ENCODE measurements at regions not wholly inside any gene's neighbourhood (a gene's known extent, or its start where the extent isn't known, plus 50 kb on each side); places are given as distances from the start of the nearest gene placed in this dataset.
"Not testable (repeated sequence)": the region's sequence is repeated elsewhere in the genome, so short reads cannot be mapped to it uniquely, and the experiment has no call there.

DNA sequence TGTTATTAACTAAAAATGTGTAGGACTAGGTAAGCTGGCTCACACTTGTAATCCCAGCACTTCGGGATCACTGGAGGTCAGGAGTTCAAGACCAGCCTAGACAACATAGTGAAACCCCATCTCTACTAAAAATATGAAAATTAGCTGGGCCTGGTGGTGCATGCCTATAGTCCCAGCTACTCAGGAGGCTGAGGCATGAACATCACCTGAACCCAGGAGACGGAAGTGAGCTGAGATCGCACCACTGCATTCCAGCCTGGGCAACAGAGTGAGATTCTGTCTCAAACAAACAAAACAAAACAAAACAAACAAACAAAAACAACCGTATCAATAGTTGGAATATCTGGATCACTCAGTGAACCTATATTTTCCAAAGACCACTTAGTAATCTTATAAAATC is 4759.1 kb upstream of the OR11H1 start:
- ATAC-seq; H3K27ac ChIP-seq; H3K4me1 ChIP-seq; H3K4me3 ChIP-seq; DNase-seq; H3K27me3 ChIP-seq; intact Hi-C loops (cut with DNase I); H3K36me3 ChIP-seq: not testable (repeated sequence)
- WGBS, 2 donors: 67 to 74% methylated on average over 4 of the region's 4 CpGs
- peaks cover 0 to 85% (median 23%) of the 10 kb centered on the region in 11 donors for H3K9me3 ChIP-seq

DNA sequence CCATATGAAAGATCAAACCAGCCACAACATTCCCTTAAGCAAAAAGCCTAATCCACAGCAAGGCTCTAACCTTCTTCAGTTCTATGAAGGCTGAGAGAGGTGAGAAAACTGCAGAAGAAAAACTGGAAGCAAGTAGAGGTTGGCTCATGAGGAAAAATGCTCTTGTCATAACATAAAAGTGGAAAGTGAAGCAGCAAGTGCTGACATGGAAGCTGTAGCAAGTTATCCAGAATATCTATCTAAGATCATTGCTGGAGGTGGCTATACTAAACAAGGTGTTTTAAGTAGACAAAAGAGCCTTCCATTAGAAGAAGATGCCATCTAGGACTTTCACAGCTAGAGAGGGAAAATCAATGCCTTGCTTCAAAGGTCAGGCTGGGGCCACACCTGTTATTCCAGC is 4756.2 kb upstream of the OR11H1 start:
- H3K4me1 ChIP-seq; intact Hi-C loops (cut with DNase I): not testable (repeated sequence)
- peak in 2 of 8 donors; percentile 9 to 35 for ATAC-seq

DNA sequence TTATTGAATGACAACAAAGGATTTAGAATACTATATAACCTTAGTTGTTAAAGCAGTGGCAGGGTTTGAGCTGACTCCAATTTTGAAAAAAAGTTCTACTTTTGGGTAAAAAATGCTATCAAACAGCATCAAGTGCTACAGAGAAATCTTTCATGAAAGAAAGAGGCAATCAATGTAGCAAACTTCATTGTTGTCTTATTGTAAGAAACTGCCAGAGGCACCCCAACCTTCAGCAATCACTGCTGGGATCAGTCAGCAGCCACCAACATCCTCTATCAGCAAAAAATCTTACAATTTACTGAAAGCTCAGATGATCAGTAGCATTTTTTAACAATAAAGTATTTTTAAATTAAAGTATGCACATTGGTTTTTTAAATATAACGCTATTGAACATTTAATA is 4754.7 kb upstream of the OR11H1 start:
- H3K27ac ChIP-seq; H3K4me1 ChIP-seq; H3K27me3 ChIP-seq; ATAC-seq; intact Hi-C loops (cut with DNase I); DNase-seq; H3K36me3 ChIP-seq; H3K4me3 ChIP-seq: not testable (repeated sequence)
- peaks cover 0 to 95% (median 10%) of the 10 kb centered on the region in 11 donors for H3K9me3 ChIP-seq
- 15 to 33% methylated on average over 1 of the region's 1 CpG for WGBS, 2 donors

More for the DNA sequence above, 4756.2 kb upstream of the OR11H1 start:
- not testable (repeated sequence) for H3K4me3 ChIP-seq, H3K36me3 ChIP-seq, H3K27ac ChIP-seq, H3K27me3 ChIP-seq, DNase-seq
- peaks cover 0 to 95% (median 23%) of the 10 kb centered on the region in 11 donors for H3K9me3 ChIP-seq

DNA sequence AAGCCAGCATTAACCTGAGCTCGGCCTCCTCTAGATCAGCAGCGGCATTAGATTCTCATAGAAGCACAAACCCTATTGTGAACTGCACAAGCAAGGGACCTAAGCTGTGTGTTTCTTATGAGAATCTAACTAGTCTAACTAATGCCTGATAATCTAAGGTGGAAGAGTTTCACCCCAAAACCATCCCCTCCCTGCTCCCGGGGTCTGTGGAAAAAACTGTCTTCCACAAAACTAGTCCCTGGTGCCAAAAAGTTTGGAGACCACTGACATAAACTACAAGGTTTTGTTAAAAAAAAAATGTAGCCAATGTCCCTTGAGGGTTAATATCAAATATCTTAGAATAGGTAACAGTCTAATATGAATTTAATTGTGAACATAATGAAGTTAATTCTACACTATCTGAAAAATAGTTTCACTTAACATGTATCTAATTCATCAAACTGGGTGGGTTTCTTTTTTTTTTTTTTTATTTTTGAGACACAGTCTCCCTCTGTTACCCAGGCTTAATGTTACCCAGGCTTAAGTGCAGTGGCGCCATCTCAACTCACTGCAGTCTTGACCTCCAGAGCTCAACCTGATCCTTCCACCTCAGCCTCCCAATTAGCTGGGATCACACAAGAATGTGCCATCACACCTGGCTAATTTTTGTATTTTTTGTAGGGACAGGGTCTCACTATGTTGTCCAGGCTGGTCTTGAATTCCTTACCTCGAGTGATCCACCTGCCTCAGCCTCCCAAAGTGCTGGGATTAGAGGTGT is 4752.2 kb upstream of the OR11H1 start:
- H3K36me3 ChIP-seq; H3K4me1 ChIP-seq; intact Hi-C loops (cut with DNase I); H3K27ac ChIP-seq; H3K27me3 ChIP-seq; H3K4me3 ChIP-seq; DNase-seq: not testable (repeated sequence)
- WGBS, 2 donors: 51 to 56% methylated on average over 5 of the region's 5 CpGs
- ATAC-seq: peak in 4 of 8 donors; percentile 7 to 15 (median 12)
- H3K9me3 ChIP-seq: peaks cover 0 to 97% (median 8%) of the 10 kb centered on the region in 11 donors

DNA sequence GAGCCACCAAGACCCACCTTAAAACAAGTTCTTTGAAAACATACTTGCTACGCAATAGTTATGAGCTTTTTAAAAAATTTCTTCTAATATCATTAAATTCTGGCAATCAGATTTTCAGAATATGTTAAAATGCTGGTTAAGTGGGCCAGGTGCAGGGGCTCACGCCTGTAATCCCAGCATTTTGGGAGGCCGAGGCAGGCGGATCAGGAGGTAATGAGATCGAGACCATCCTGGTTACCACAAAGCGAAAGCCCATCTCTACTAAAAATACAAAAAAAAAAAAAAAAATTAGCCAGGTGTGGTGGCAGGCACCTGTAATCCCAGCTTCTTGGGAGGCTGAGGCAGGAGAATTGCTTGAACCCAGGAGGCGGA is 4751.6 kb upstream of the OR11H1 start:
- H3K27ac ChIP-seq: not testable (repeated sequence)

DNA sequence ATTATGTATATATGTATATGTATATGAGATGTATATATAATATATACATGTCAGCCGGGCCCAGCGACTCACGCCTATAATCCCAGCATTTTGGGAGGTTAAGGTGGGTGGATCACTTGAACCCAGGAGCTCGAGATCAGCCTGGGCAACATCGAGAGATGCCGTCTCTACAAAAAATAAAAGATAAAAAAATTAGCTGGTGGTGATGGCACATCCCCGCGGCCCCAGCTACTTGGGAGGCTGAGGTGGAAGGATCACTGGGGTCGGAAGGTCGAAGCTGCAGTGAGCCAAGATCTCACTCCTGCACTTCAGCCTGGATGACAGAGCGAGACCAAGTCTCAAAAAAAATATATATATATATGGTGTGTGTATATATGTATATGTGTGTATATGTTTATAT is 4750.3 kb upstream of the OR11H1 start:
- intact Hi-C loops (cut with DNase I); H3K27me3 ChIP-seq; H3K27ac ChIP-seq; ATAC-seq; DNase-seq; H3K4me1 ChIP-seq; H3K4me3 ChIP-seq; H3K36me3 ChIP-seq: not testable (repeated sequence)
- peaks cover 0 to 97% (median 7%) of the 10 kb centered on the region in 11 donors for H3K9me3 ChIP-seq
- 72 to 74% methylated on average over 11 of the region's 11 CpGs for WGBS, 2 donors

More for the DNA sequence above, 4751.6 kb upstream of the OR11H1 start:
- intact Hi-C loops (cut with DNase I); H3K4me3 ChIP-seq; H3K27me3 ChIP-seq; ATAC-seq; H3K4me1 ChIP-seq; DNase-seq; H3K36me3 ChIP-seq: not testable (repeated sequence)
- H3K9me3 ChIP-seq: peaks cover 0 to 97% (median 9%) of the 10 kb centered on the region in 11 donors
- WGBS, 2 donors: 57 to 61% methylated on average over 7 of the region's 7 CpGs

DNA sequence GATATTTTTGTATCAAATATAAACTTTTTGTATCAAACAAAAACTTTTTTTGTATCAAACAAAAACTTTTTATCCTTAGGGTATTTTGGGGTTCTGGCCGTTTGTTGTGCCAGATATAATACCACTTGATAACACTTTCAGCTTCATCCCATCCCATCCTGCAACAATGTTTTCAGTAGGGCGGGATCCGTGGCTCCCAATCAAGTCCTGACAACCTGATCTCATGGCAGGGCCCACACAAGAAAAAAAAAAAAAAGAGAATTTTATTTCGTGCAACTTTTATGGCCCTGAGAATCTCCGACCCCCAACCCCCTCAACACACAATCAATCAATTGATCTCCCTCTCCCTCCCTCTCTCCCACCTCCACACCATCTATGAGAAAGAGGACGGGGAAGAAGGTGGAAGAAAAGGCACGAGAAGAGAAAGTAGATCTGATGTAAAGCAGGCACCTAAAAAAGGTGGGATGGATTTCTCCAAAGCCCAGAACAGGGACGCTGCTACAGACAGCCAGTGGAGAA is 4749.6 kb upstream of the OR11H1 start:
- WGBS, 2 donors: 43 to 45% methylated on average over 8 of the region's 8 CpGs
- TF ChIP-seq, protein P1, sequence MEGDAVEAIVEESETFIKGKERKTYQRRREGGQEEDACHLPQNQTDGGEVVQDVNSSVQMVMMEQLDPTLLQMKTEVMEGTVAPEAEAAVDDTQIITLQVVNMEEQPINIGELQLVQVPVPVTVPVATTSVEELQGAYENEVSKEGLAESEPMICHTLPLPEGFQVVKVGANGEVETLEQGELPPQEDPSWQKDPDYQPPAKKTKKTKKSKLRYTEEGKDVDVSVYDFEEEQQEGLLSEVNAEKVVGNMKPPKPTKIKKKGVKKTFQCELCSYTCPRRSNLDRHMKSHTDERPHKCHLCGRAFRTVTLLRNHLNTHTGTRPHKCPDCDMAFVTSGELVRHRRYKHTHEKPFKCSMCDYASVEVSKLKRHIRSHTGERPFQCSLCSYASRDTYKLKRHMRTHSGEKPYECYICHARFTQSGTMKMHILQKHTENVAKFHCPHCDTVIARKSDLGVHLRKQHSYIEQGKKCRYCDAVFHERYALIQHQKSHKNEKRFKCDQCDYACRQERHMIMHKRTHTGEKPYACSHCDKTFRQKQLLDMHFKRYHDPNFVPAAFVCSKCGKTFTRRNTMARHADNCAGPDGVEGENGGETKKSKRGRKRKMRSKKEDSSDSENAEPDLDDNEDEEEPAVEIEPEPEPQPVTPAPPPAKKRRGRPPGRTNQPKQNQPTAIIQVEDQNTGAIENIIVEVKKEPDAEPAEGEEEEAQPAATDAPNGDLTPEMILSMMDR (IDR thresholded peaks at IDR 0.05): no peak
- Histone ChIP-seq H3K4me3 (no peak overlapping the region), H3K27me3 (peaks cover 0 to 4% (median 0%) of the 10 kb centered on the region in 7 donors), H3K9me3 (peaks cover 0 to 98% (median 6%) of the 10 kb centered on the region in 11 donors), H3K4me1 (no peaks in the 10 kb centered on the region), H3K27ac (no peak overlapping the region), H3K36me3 (no peaks in the 10 kb centered on the region)
- no peak for DNase-seq
- intact Hi-C loops (cut with DNase I): no loop called here
- no peak for ATAC-seq

DNA sequence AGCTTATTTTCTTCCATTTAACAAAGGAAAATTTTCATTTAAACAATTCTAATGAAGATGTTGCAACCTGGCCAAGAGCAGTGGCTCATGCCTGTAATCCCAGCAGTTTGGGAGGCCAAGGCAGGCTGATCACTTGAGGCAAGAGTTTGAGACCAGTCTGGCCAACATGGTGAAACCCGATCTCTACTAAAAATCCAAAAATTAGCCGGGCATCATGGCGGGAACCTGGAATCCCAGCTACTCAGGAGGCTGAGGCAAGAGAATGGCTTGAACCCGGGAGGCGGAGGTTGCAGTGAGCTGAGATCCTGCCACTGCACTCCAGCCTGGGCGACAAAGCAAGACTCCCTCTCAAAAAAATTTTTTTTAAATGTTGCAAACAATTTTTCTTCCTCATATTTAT is 4748.8 kb upstream of the OR11H1 start:
- peaks cover 0 to 99% (median 6%) of the 10 kb centered on the region in 11 donors for H3K9me3 ChIP-seq
- H3K4me3 ChIP-seq; H3K36me3 ChIP-seq; H3K27ac ChIP-seq; DNase-seq; ATAC-seq; H3K27me3 ChIP-seq; intact Hi-C loops (cut with DNase I); H3K4me1 ChIP-seq: not testable (repeated sequence)
- WGBS, 2 donors: 64 to 65% methylated on average over 6 of the region's 6 CpGs

Measured in heart right ventricle (tissue), 16 donors.